Tibial nerve (tissue), 4 donors: ENCODE measurements at regions not wholly inside any gene's neighbourhood (a gene's known extent, or its start where the extent isn't known, plus 50 kb on each side); places are given as distances from the start of the nearest gene placed in this dataset.

ENCODE experiments used
- CTCF ChIP-seq, 5 experiments: fragments of 200-600 bp in 3 of 5; fragments of 450-650 bp in 2 of 5; sonication (generic) in 3 of 5; IDR thresholded peaks; one replicate each; pipeline ENCODE4 v1.5.1; 2016 to 2019; ENCODE audit warnings: antibody characterized with exemption in 5 of 5, mild to moderate bottlenecking in 3 of 5, moderate library complexity in 2 of 5
- EP300 ChIP-seq, 2 donors: sonication (generic); formaldehyde crosslinking; IDR thresholded peaks; one replicate each; pipeline ENCODE4 v1.6.1; 2017; ENCODE audit warnings: antibody characterized with exemption in 2 of 2, mild to moderate bottlenecking in 1 of 2
- POLR2A ChIP-seq, 2 donors: fragments of 450-650 bp; IDR thresholded peaks; one replicate each; pipeline ENCODE4 v1.6.1; 2017; ENCODE audit warnings: antibody characterized with exemption in 2 of 2, mild to moderate bottlenecking in 2 of 2, moderate library complexity in 2 of 2

GRCh38 chr10:89120931-89121763 lies 86.0 kb downstream of the CH25H start:
- TF ChIP-seq POLR2A (IDR thresholded peaks at IDR 0.05) (no peak), CTCF (IDR thresholded peaks at IDR 0.05) (no peak), EP300 (IDR thresholded peaks at IDR 0.05) (peak in 1 of 2 donors; percentile 31)
